Loucy (cell line): ENCODE measurements at regions not wholly inside any gene's neighbourhood (a gene's known extent, or its start where the extent isn't known, plus 50 kb on each side); places are given as distances from the start of the nearest gene placed in this dataset.

Experiments
- CTCF ChIP-seq: fragments of 200-600 bp; sonication (generic); conservative IDR thresholded peaks from 2 replicates; pipeline ENCODE4 v1.5.1; 2014; ENCODE audit warnings: mild to moderate bottlenecking, antibody characterized with exemption, low read length
- EZH2phosphoT487 ChIP-seq: fragments of 200-600 bp; IDR thresholded peaks from 2 replicates; pipeline ENCODE4 v1.6.1; 2018; ENCODE audit warnings: antibody characterized with exemption, mild to moderate bottlenecking, moderate library complexity, borderline replicate concordance

- TF ChIP-seq CTCF (no peak), EZH2phosphoT487 (no peak)
Observed at GRCh38 chr2:167790781-167791450, 456.5 kb downstream of the STK39 start.
